Neural progenitor cell (in vitro differentiated cells): ENCODE measurements at regions not wholly inside any gene's neighbourhood (a gene's known extent, or its start where the extent isn't known, plus 50 kb on each side); places are given as distances from the start of the nearest gene placed in this dataset.

Experiments
- DNase-seq: peaks from one replicate; pipeline ENCODE4 v3.0.0-alpha.2; 2016; ENCODE audit warnings: low spot score
- H2AFZ ChIP-seq: fragments of 200-600 bp; sonication (generic); replicated peaks from 2 replicates; pipeline ENCODE4 v1.6.1; 2016; ENCODE audit warnings: antibody characterized with exemption
- H3F3A ChIP-seq: fragments of 200-600 bp; sonication (generic); 2 replicates; pipeline ENCODE4 v1.6.1; 2016; ENCODE audit warnings: antibody characterized with exemption, low read depth
- H3K27ac ChIP-seq: fragments of 200-600 bp; sonication (generic); 2 replicates; pipeline ENCODE4 v1.5.1; 2016; ENCODE audit warnings: mild to moderate bottlenecking
- H3K27me3 ChIP-seq: fragments of 200-600 bp; sonication (generic); 2 replicates; pipeline ENCODE4 v1.6.1; 2016; ENCODE audit warnings: mild to moderate bottlenecking, moderate library complexity
- H3K36me3 ChIP-seq: fragments of 200-600 bp; sonication (generic); 2 replicates; pipeline ENCODE4 v1.5.1; 2016
- H3K4me1 ChIP-seq: fragments of 200-600 bp; sonication (generic); 2 replicates; pipeline ENCODE4 v1.6.1; 2016; ENCODE audit warnings: mixed run types
- H3K4me2 ChIP-seq: fragments of 200-600 bp; sonication (generic); 2 replicates; pipeline ENCODE4 v1.6.1; 2016
- H3K4me3 ChIP-seq: fragments of 200-600 bp; sonication (generic); 2 replicates; pipeline ENCODE4 v1.5.1; 2016
- H3K79me2 ChIP-seq: fragments of 200-600 bp; sonication (generic); 2 replicates; pipeline ENCODE4 v1.6.1; 2016; ENCODE audit warnings: low read depth
- H3K9ac ChIP-seq: fragments of 200-600 bp; sonication (generic); 2 replicates; pipeline ENCODE4 v1.6.1; 2016
- H3K9me3 ChIP-seq: fragments of 200-600 bp; sonication (generic); 2 replicates; pipeline ENCODE4 v1.5.1; 2016; ENCODE audit warnings: low read depth
- H4K20me1 ChIP-seq: fragments of 200-600 bp; sonication (generic); 2 replicates; pipeline ENCODE4 v1.6.1; 2016; ENCODE audit warnings: low read depth
- H3K27ac Mint-ChIP-seq: 3 replicates; pipeline ENCODE4 v1.8.0; 2021; ENCODE audit warnings: mixed read lengths
- H3K27me3 Mint-ChIP-seq: 2 replicates; pipeline ENCODE4 v1.8.0; 2022; ENCODE audit warnings: low read depth, mild to moderate bottlenecking, inconsistent platforms, moderate library complexity, mixed read lengths; ENCODE audit not compliant: insufficient read depth
- H3K36me3 Mint-ChIP-seq: 3 replicates; pipeline ENCODE4 v1.8.0; 2021; ENCODE audit warnings: mixed read lengths
- H3K4me1 Mint-ChIP-seq: 3 replicates; pipeline ENCODE4 v1.8.0; 2021; ENCODE audit warnings: mixed read lengths
- H3K4me3 Mint-ChIP-seq: 3 replicates; pipeline ENCODE4 v1.8.0; 2021; ENCODE audit warnings: mild to moderate bottlenecking, moderate library complexity, mixed read lengths
- H3K9me3 Mint-ChIP-seq: 3 replicates; pipeline ENCODE4 v1.8.0; 2020; ENCODE audit warnings: mixed read lengths
- EZH2 ChIP-seq: fragments of 200-600 bp; sonication (generic); IDR thresholded peaks from 2 replicates; pipeline ENCODE4 v1.6.1; 2017; ENCODE audit warnings: antibody characterized with exemption, mild to moderate bottlenecking, moderate library complexity
- EZH2phosphoT487 ChIP-seq: fragments of 200-600 bp; sonication (generic); IDR thresholded peaks from 2 replicates; pipeline ENCODE4 v1.6.1; 2017; ENCODE audit warnings: antibody characterized with exemption
- TF ChIP-seq, protein P1 (sequence below): fragments of 200-600 bp; sonication (generic); IDR thresholded peaks from 2 replicates; pipeline ENCODE4 v1.5.1; 2017; ENCODE audit warnings: antibody characterized with exemption, mild to moderate bottlenecking

DNA sequence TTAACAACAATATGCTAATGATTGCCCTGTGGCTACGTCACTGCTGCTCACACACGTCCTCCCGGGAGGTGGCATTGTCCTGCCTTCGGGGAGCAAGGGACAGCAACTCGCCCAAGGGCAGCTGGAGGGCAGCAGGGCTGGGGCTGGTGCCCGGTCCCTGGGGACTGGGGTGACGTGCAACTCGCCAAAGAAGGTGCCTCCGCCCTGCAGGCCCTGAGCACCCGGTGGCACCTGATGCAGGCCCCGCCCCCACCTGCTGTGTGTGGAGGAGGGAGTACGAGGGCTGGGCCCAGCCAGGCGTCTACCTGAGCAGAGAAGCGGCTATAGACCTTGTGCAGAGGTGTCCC, 64.8 kb upstream of the SLCO4A1 start:
- no peak overlapping the region for H3K9ac ChIP-seq
- H4K20me1 ChIP-seq: peaks cover 24% of the 10 kb centered on the region
- no peak overlapping the region for H2AFZ ChIP-seq
- H3K79me2 ChIP-seq: no peaks in the 10 kb centered on the region
- no peaks in the 10 kb centered on the region for H3K9me3 Mint-ChIP-seq
- peaks cover 5% of the 10 kb centered on the region for H3K4me1 Mint-ChIP-seq
- no peak overlapping the region for H3K4me3 ChIP-seq
- no peaks in the 10 kb centered on the region for H3K9me3 ChIP-seq
- H3K27ac Mint-ChIP-seq: no peak overlapping the region
- no peak for DNase-seq
- no peaks in the 10 kb centered on the region for H3K4me1 ChIP-seq
- H3K4me2 ChIP-seq: no peak overlapping the region
- H3K27me3 ChIP-seq: peaks cover 21% of the 10 kb centered on the region
- peaks cover 18% of the 10 kb centered on the region for H3K27me3 Mint-ChIP-seq
- H3K36me3 ChIP-seq: no peaks in the 10 kb centered on the region
- H3F3A ChIP-seq: peaks cover 5% of the 10 kb centered on the region
- TF ChIP-seq, protein P1, sequence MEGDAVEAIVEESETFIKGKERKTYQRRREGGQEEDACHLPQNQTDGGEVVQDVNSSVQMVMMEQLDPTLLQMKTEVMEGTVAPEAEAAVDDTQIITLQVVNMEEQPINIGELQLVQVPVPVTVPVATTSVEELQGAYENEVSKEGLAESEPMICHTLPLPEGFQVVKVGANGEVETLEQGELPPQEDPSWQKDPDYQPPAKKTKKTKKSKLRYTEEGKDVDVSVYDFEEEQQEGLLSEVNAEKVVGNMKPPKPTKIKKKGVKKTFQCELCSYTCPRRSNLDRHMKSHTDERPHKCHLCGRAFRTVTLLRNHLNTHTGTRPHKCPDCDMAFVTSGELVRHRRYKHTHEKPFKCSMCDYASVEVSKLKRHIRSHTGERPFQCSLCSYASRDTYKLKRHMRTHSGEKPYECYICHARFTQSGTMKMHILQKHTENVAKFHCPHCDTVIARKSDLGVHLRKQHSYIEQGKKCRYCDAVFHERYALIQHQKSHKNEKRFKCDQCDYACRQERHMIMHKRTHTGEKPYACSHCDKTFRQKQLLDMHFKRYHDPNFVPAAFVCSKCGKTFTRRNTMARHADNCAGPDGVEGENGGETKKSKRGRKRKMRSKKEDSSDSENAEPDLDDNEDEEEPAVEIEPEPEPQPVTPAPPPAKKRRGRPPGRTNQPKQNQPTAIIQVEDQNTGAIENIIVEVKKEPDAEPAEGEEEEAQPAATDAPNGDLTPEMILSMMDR: no peak
- TF ChIP-seq EZH2: no peak
- TF ChIP-seq EZH2phosphoT487: no peak
- no peak overlapping the region for H3K4me3 Mint-ChIP-seq
- no peaks in the 10 kb centered on the region for H3K36me3 Mint-ChIP-seq
- H3K27ac ChIP-seq: no peak overlapping the region

DNA sequence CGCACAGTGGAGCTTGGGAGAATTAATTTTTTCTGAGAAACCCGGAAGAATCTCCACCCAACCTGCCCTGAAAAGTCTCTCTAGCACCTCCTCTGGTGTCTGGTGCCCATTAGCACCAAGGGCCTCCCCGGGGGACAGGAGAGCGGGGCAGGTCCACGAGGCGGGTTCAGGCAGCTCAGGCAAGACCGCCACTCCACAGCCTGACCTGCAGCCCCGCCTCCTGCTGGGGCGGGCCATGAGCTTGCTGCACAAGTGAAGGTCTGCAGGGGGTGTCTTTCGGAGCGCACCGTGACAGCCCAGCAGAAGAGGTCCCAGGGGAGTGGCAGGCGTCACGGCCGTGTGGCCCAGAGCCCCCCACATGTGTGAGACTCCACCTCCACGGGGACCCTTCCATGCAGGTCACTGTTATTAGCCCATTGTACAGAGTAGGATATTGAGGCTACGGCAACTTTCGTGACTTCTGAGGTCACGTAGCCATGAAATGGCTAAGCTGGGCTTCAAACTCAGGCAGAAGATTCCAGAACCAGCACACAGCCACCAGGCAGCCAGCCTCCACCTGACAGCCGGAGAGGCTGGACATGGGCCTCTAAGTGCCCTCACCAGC, 63.9 kb upstream of the SLCO4A1 start:
- no peaks in the 10 kb centered on the region for H3K9me3 ChIP-seq
- no peaks in the 10 kb centered on the region for H3K36me3 ChIP-seq
- no peak overlapping the region for H2AFZ ChIP-seq
- Mint-ChIP-seq H3K27ac (no peak overlapping the region), H3K36me3 (no peaks in the 10 kb centered on the region), H3K4me1 (peaks cover 7% of the 10 kb centered on the region), H3K9me3 (no peaks in the 10 kb centered on the region), H3K27me3 (peaks cover 18% of the 10 kb centered on the region), H3K4me3 (no peak overlapping the region)
- H3K27ac ChIP-seq: no peak overlapping the region
- no peaks in the 10 kb centered on the region for H3K79me2 ChIP-seq
- TF ChIP-seq, protein P1: no peak
- TF ChIP-seq EZH2 (no peak), EZH2phosphoT487 (no peak)
- H3K9ac ChIP-seq: no peak overlapping the region
- no peaks in the 10 kb centered on the region for H3K4me1 ChIP-seq
- H3K27me3 ChIP-seq: peaks cover 12% of the 10 kb centered on the region
- no peak overlapping the region for H3K4me3 ChIP-seq
- peaks cover 25% of the 10 kb centered on the region for H4K20me1 ChIP-seq
- no peak overlapping the region for H3K4me2 ChIP-seq
- peaks cover 5% of the 10 kb centered on the region for H3F3A ChIP-seq
- DNase-seq: no peak

DNA sequence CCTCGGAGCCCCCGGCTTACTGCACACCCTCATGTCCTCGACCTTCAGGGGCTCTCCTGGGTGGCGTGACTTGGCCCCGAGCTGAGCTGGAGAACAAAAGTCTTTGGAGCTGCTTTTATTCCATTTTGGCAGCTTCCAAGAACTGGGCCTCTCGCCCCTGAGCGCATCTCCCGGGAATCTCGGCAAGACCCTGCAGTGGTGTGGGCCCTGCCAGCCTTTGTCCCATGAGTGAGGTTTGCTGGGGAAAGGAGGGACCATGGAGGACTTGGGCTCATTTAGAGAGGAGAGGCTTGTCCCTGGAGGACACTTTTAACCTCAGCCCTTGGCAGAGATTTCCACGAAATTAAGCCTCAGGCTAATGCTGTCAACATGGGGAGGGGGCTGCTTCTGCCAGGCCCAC, 62.3 kb upstream of the SLCO4A1 start:
- Histone ChIP-seq H3F3A (peaks cover 5% of the 10 kb centered on the region), H3K9ac (no peak overlapping the region), H3K4me2 (no peak overlapping the region), H3K27ac (no peak overlapping the region), H3K79me2 (no peaks in the 10 kb centered on the region), H3K36me3 (no peaks in the 10 kb centered on the region), H4K20me1 (peaks cover 24% of the 10 kb centered on the region), H3K27me3 (peaks cover 5% of the 10 kb centered on the region), H2AFZ (no peak overlapping the region), H3K9me3 (no peaks in the 10 kb centered on the region), H3K4me3 (no peak overlapping the region), H3K4me1 (no peaks in the 10 kb centered on the region)
- Mint-ChIP-seq H3K4me3 (no peak overlapping the region), H3K36me3 (no peaks in the 10 kb centered on the region), H3K4me1 (peaks cover 7% of the 10 kb centered on the region), H3K9me3 (no peaks in the 10 kb centered on the region), H3K27me3 (peaks cover 17% of the 10 kb centered on the region), H3K27ac (no peak overlapping the region)
- no peak for DNase-seq
- TF ChIP-seq, protein P1: no peak
- TF ChIP-seq EZH2phosphoT487 (no peak), EZH2 (no peak)
